GM18519 (cell line): ENCODE measurements at regions not wholly inside any gene's neighbourhood (a gene's known extent, or its start where the extent isn't known, plus 50 kb on each side); places are given as distances from the start of the nearest gene placed in this dataset.

ENCODE experiments used
- ATAC-seq: cut with Tn5 transposase; IDR thresholded peaks from one replicate; pipeline ENCODE4 v1.9.1; 2021; ENCODE audit warnings: mild to moderate bottlenecking, moderate library complexity; ENCODE audit not compliant: unreplicated experiment, low FRiP score

DNA sequence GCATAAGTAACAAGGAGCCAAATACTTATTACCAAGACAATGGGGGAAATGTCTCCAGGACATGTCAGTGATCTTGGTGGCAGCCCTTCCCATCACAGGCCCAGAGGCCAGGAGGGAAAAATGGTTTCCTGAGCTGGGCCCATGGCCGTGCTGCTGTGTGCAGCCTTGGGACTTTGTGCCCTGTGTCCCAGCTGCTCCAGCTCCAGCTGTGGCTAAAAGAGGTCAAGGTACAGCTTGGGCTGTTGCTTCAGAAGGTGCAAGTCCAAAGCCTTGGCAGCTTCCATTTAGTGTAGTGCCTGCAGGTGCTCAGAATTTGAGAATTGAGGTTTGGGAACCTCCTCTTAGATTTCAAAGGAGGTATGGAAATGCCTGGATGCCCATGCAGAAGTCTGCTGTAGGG is 212.3 kb upstream of the DCN start:
- ATAC-seq = no peak

- ATAC-seq = no peak
These were observed 206.0 kb upstream of the DCN start for GRCh38 chr12:91388573-91388972.

GRCh38 chr12:91387461-91388134 is 205.0 kb upstream of the DCN start:
- ATAC-seq = no peak

DNA sequence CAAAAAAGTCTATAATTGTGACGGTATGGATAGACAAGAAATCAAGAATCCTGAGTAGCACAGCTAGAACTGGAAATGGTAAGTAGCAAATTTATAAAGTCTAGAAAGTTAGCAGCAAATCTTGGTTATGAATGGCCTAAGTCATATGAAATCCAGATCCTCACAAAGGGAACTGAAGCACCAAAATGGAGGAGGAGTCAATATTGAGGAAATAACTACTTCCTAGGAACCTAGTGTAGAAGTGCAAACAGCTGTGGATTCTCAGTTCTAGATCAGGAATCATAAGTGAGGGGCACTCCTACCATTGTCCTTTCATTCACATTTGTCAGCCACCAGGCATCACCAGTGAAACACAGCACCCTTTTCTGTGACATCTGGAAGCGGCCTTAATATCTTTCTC is 202.2 kb upstream of the DCN start:
- ATAC-seq = no peak

- ATAC-seq = no peak
These were observed 201.7 kb upstream of the DCN start for GRCh38 chr12:91384366-91384765.

GRCh38 chr12:91383099-91383498 is 200.5 kb upstream of the DCN start:
- no peak for ATAC-seq

GRCh38 chr12:91382081-91382543 is 199.5 kb upstream of the DCN start:
- peak; percentile 66 for ATAC-seq

DNA sequence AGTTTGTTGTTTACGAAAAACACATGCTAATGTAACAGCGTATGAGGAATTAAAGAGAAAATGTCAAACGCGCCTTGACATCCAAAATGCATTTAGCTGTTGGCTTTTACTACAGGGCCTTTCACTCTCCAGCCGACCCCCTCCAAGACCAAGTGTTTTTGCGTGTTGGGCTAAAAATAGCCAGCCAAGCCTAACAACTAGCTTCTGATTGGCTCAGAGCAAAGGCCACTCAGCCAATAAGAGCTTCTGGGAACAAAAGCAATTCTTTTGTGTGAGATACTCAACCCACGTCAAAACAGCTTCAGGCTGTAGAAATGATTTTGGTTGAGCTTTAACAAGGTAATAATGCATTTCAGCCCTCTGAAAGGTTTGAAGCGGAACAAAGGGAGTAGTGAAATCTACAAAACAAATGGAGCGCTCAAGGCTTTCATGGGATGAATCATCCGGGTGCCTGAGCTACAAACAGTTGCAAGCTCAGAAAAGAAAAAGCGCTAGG is 198.7 kb upstream of the DCN start:
- ATAC-seq = peak; percentile 54

DNA sequence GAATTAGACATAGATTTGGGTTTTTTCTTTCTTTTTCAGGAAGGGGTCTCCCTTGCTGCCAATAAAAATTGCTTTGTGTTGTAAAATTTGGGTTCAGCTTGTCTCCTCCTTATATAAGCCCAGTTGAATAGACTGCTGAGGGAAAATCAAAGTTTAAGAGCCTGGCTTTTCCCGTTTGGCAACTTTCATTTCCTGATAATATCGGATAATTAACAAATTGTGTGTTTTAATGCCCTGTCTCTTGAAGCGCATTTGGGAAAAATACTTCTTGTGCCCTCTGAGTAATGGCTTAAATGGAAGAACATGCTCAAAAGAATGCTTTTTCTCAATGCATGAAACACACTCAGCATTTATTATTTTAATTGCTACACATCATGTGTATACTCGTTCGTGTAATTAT is 198.0 kb upstream of the DCN start:
- no peak for ATAC-seq

DNA sequence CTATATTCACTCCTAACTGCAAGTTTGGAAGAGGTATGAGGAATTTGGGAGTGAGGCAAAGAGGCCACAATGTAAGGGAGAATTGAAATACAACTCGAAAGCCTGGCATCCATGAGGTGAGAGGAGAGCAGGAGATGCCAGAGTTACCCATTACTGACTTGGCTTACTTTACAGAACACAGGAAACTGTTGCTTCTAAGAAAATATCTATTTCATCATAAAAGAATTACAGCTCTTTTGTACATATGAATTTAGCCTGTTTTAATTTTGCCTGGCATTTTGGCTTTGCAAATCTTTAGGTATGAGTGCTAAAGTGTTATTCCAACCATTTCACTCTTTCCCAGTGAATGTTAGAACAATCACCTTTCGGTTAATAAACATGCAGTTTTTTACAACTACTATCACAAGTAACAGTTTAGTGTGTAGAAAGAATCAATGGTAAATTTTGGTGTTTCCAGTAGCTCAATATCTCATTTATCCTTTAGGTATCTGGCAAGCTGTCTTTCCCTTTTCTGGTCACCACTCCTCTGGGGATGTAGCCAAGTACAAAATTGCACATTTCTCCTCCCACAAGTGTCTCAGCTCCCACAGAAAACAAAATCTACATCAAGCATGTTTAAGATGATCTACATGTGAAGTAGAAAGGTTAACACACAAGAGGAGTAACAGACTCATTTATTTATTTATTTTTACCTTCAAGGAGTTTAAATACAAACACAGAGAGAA is 196.6 kb upstream of the DCN start:
- ATAC-seq = no peak

DNA sequence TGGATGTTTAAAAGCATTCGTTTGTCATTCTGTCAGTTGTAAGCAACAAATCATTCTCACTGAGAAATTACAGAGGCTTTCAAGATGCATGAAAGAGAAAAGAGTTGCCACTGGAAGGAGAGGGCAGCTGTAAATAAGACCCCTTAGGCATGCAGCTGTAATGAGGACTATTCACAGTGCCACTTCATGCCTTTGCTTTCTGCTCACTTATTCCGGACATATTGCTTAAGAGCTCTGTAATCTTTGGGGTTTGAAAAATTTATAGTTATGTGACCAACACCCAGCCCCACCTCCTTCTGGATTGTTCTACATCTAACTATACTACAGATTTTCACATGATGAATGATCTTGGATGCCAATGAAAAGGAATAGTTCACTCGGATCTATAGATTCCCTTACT is 194.8 kb upstream of the DCN start:
- no peak for ATAC-seq

- no peak for ATAC-seq
These were observed 190.5 kb upstream of the DCN start for GRCh38 chr12:91373086-91373485.

GRCh38 chr12:91370086-91370868 is 187.7 kb upstream of the DCN start:
- ATAC-seq = no peak

DNA sequence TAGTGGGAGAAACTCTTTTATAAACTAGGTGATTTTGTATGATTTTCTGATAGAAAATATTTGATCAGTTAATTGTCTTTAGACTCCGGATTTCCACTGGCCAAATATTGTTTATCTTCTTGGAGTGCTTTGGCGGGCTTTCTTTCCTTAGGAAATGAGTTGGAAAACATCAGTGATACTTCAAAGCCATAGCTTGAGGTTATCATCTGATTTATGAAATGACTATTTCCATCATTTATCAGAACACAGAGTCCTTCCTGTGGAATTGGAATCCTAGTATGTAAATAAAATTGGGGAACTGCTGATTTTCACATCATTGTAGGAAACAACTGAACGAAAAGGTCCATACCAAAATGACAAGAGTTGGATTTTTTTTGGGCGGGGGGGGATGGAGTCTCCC is 186.0 kb upstream of the DCN start:
- no peak for ATAC-seq

GRCh38 chr12:91367234-91367849 is 184.7 kb upstream of the DCN start:
- ATAC-seq = no peak

DNA sequence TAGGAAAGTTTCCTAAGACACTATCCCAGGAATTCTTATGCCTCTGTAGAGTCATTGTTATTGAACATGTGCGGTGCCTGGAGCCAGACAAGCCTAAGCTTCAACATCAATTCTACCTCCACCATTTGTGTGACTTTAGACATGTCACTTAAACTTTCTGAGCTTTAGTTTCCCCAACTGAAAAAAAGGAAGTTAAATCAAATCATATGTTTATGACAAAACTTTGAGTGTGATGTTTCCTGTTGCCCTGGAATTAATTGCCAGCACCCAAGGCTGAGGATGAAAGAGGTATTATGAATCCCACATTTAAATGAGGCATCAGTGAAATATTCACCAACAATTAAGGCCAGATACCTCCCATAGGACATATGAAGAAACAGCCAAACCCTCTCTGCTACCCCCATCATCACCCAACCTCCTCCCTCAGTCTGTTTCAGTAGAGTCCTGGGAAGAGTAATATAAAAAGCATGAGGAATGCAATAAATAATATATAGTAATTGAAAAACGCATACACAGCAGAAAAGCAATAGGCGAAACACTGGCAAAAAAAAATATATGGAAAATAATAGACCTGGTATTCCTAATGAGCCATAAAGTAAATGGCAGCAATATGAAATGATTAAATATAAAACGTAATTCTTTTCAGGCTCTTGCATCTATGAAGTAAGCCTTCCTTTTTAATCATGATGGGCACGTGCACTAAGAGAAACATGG is 182.0 kb upstream of the DCN start:
- ATAC-seq = no peak

GRCh38 chr12:91361864-91362263 is 179.2 kb upstream of the DCN start:
- no peak for ATAC-seq

DNA sequence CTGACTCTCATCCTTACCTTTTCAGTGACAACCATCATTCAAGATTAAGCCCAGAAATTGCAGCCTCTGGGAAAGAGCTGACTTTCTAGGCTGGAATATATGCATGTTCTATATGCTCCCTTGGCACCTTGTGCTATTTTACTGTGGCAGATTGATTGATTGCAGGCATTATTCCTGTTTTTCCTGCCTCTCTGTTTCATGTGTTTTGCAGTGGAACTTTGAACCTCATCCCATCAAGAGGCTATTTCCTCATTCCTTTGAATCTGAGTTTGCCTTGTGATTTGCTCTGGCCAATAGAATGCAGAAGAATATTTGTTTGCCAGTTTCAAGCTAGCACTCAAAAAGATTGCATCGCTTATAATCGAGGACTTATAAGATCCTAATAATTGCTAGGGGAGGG is 174.8 kb upstream of the DCN start:
- no peak for ATAC-seq

DNA sequence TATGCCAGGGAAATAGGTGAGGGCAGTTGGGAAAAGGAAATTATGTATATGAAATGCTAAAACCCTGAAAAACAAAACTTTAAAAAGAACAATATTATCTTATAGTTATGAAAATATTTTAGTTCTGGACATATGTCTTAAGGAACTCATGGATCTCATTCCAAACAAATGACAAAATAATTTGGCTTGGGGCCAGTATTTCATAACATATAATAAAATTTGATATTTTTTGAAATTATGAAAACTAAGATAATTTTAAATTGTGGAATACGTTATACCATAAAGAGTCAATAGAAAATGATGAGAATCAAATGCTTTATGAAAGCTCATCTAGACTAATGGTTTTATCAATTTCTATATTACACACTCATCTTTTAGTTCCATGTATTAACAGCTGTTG is 173.8 kb upstream of the DCN start:
- no peak for ATAC-seq
